ENCODE measurements at regions not wholly inside any gene's neighbourhood (a gene's known extent, or its start where the extent isn't known, plus 50 kb on each side); places are given as distances from the start of the nearest gene placed in this dataset.

DNA sequence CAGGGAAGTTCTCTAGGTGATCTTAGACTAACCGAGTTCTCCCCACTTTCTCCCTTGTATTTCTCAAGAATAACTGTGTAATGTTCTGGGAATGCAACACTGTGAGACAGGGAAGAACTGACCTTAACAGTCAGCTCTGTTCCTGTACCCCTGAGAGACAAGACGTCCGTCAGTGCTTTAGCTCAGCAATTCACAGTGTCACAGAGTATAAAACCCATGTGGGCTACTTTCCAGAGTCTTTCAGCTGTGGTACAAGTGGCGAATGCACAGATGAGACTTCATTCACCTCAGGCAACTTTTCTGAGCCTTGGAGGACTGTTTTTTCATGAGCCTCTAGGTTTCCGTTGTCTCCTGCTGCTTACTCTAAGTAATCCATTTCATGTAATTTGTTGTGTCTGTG lies 458.8 kb downstream of the SPATA31D1 start:
- TF ChIP-seq, protein P1, sequence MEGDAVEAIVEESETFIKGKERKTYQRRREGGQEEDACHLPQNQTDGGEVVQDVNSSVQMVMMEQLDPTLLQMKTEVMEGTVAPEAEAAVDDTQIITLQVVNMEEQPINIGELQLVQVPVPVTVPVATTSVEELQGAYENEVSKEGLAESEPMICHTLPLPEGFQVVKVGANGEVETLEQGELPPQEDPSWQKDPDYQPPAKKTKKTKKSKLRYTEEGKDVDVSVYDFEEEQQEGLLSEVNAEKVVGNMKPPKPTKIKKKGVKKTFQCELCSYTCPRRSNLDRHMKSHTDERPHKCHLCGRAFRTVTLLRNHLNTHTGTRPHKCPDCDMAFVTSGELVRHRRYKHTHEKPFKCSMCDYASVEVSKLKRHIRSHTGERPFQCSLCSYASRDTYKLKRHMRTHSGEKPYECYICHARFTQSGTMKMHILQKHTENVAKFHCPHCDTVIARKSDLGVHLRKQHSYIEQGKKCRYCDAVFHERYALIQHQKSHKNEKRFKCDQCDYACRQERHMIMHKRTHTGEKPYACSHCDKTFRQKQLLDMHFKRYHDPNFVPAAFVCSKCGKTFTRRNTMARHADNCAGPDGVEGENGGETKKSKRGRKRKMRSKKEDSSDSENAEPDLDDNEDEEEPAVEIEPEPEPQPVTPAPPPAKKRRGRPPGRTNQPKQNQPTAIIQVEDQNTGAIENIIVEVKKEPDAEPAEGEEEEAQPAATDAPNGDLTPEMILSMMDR (IDR thresholded peaks at IDR 0.05; ENCODE audit: control insufficient read depth, extremely low read depth, insufficient read depth), result no peak
- H3K4me3 ChIP-seq (ENCODE audit: low read depth, low read length), result no peak overlapping the region
- no peak for DNase-seq (ENCODE audit: low read depth)

DNA sequence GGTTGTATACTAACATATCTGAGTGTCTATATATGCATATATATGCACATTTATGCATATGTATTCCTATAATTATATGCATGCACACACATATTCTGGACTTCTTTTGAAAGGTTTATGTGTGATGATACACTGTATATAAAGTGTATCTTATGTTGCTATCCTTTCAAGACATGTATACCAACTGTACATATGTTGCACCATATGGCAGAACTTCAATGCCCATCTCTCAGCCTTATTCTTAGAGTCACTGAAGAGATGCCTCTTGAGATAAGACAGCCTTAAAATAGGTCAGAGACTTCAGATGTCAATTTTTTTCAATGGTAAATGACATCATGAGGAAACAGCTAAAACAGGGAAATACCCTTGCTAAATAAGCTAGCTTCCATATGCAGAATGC lies 461.4 kb downstream of the SPATA31D1 start:
- TF ChIP-seq, protein P1 (IDR thresholded peaks at IDR 0.05; ENCODE audit: control insufficient read depth, extremely low read depth, insufficient read depth), result no peak
- H3K4me3 ChIP-seq (ENCODE audit: low read depth, low read length), result no peak overlapping the region
- DNase-seq (ENCODE audit: low read depth), result no peak

DNA sequence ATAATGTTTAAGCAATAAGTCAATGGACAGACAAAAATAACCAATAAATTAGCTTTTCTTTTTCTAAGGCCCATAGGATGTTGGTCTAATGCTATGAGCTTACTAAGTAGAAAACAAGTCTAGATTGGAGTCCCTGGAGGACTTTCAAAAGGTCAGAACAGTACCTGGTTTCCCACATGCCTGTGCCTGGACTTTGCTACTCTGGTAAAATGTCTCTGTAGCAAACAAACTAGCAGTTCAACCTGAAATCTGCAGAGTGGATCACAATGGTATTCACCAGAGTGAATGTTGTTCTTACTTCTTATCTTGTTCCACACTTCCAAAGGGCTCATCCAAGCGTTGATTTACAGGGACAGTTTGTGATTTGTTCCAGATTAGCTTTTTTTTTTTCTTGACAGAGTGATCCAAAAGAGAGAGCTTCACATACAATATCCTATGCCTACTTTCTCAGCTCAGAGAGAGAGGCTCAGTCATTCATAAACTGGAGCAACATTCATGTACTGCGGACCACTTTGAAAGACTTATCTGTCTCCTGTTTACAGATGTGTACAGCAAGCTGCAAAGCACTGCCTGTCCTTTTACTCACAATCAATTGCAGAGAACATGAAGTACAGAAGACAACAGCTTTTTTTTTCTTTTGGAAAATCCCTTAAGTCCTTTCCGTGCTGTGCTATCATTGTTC lies 466.1 kb downstream of the SPATA31D1 start:
- H3K4me3 ChIP-seq (ENCODE audit: low read depth, low read length), result no peak overlapping the region
- TF ChIP-seq, protein P1 (IDR thresholded peaks at IDR 0.05; ENCODE audit: control insufficient read depth, extremely low read depth, insufficient read depth), result no peak
- no peak for DNase-seq (ENCODE audit: low read depth)

DNA sequence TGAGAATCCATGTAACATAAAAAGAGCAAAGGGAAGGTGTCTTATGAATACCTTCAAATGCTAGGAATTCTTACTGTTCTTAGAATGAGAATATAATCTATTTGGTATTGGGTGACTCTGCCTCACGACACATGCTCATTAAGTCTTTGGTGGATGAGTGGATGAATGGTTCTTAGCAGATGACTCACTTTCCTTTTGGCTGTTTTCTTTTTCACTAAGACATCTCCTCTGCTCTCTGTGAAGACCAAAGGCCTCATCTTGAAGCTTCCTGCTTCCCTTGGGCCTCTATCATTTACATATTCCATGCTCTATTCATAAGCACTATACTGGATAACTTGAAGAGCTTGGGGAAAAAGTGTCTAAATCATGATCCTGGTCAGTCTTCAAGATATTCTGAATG lies 468.1 kb downstream of the SPATA31D1 start:
- TF ChIP-seq, protein P1 (IDR thresholded peaks at IDR 0.05; ENCODE audit: control insufficient read depth, extremely low read depth, insufficient read depth), result no peak
- DNase-seq (ENCODE audit: low read depth), result no peak

DNA sequence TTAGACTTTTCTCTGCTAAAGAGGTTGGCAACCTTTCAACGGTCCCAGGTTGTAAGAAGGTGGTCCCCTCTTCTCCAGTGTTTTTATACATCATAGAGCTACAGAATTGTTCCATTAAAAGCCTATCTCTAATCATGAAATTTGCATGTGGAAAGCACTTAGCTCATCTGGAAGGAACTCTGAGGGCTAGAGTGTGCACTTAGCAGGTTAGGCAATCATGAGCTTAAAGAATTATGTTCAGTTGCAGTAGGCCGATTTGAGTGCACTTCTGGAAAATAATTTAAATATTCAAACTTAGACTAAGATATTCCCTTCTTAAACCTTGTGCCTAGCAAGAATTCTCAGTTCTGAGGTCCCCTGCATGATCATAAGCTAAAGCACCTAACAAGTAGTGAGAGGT lies 468.7 kb downstream of the SPATA31D1 start:
- no peak overlapping the region for H3K4me3 ChIP-seq (ENCODE audit: low read depth, low read length)
- DNase-seq (ENCODE audit: low read depth), result no peak
- TF ChIP-seq, protein P1 (IDR thresholded peaks at IDR 0.05; ENCODE audit: control insufficient read depth, extremely low read depth, insufficient read depth), result no peak

More for the DNA sequence above, 468.1 kb downstream of the SPATA31D1 start:
- H3K4me3 ChIP-seq (ENCODE audit: low read depth, low read length), result no peak overlapping the region

DNA sequence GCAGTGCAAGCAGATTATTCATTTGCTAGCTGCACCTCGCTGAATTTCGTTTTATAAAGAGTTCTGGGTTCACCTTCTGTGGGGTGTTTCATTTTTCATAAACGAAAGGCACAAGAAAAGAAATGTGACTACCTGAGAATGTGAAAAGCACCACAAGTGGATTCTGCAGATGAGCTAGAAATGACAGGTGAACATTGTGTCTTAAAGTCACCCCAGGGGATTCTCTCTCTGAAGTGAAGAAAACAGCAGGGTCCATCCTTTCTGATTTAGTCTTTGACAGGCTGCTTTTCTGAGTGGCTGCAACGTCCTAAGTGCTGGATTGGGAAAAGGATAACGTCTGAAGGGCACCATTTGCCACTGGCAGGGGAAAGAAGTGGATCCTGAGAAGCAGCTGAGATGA lies 469.3 kb downstream of the SPATA31D1 start:
- no peak overlapping the region for H3K4me3 ChIP-seq (ENCODE audit: low read depth, low read length)
- no peak for DNase-seq (ENCODE audit: low read depth)
- TF ChIP-seq, protein P1 (IDR thresholded peaks at IDR 0.05; ENCODE audit: control insufficient read depth, extremely low read depth, insufficient read depth), result no peak

DNA sequence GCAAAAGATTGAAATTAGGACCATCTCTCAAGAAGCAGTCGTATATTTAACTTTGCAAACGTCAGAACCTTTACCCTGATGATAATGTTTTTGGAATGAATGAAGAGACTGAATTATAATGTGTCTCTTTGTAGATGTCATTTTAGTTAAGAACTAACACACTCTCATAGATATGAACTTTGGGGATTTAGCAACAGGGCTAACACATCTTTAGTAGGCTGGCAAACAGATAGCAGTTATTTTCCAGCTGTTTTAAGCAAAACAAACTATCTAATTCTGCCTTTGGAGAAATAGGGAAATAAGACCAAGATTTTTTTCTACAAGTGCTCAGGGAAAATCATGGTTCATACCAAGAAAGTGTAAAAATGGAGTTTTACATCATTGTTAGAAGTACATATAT lies 469.7 kb downstream of the SPATA31D1 start:
- no peak for DNase-seq (ENCODE audit: low read depth)
- no peak overlapping the region for H3K4me3 ChIP-seq (ENCODE audit: low read depth, low read length)
- TF ChIP-seq, protein P1 (IDR thresholded peaks at IDR 0.05; ENCODE audit: control insufficient read depth, extremely low read depth, insufficient read depth), result no peak
